Neural progenitor cell (in vitro differentiated cells): ENCODE measurements at regions not wholly inside any gene's neighbourhood (a gene's known extent, or its start where the extent isn't known, plus 50 kb on each side); places are given as distances from the start of the nearest gene placed in this dataset.

Experiments used
- CTCF ChIP-seq: fragments of 200-600 bp; sonication (generic); IDR thresholded peaks from 2 replicates; pipeline ENCODE4 v1.5.1; 2017; ENCODE audit warnings: antibody characterized with exemption, mild to moderate bottlenecking
- EZH2 ChIP-seq: fragments of 200-600 bp; sonication (generic); IDR thresholded peaks from 2 replicates; pipeline ENCODE4 v1.6.1; 2017; ENCODE audit warnings: antibody characterized with exemption, mild to moderate bottlenecking, moderate library complexity
- EZH2phosphoT487 ChIP-seq: fragments of 200-600 bp; sonication (generic); IDR thresholded peaks from 2 replicates; pipeline ENCODE4 v1.6.1; 2017; ENCODE audit warnings: antibody characterized with exemption

DNA sequence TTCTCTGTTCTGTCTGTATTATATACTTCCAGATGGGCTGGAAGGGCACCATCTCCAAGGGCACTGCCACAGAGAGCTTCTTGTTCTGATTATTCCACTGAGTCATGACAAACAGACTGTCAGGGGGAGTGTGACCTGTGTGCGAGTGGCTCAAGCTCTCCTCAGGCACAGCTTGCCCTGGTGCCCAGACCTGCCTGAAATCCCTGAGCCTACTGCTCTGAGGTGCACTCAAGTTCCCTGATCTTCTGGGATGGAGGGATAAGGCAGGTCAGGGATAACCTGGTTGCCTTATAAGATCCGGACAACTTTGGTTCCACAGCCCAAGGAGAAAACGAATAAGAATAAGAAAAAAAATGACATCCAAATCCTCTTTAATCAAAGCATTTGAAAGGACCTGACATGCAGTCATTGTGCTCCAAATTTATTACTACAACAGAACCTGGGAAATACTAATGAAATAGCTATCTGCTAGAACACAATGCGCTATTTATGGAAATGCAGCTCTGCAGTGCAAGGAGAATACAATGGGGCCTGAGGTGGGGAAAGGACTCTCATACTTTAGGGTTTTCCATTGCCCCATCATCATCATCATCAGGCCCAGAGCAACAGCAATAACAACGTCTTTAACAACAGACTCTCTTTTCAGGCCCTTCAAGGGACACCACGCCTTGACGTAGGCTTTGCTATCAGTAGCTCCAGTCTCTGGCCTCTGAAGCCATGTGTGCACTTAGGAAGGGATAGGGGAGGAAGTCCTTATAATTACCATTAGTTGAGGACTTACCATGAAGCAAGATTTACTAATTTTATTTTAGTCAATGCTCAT, 217.1 kb upstream of the KIRREL3 start:
- TF ChIP-seq CTCF (no peak), EZH2 (no peak), EZH2phosphoT487 (no peak)
